ENCODE measurements at regions not wholly inside any gene's neighbourhood (a gene's known extent, or its start where the extent isn't known, plus 50 kb on each side); places are given as distances from the start of the nearest gene placed in this dataset.

GRCh38 chr15:97745481-97746071 is 214.9 kb upstream of the ARRDC4 start:
- Histone ChIP-seq H3K36me3 (no peaks in the 10 kb centered on the region), H3K9me3 (no peaks in the 10 kb centered on the region), H3K4me3 (ENCODE audit: low read depth in 1 of 2, low read length in 1 of 2) (no peak overlapping the region), H3K27ac (no peak overlapping the region), H3K4me1 (ENCODE audit: control insufficient read depth in 1 of 2, insufficient read depth in 1 of 2, low read depth in 1 of 2, low read length in 1 of 2) (no peaks in the 10 kb centered on the region), H3K27me3 (no peaks in the 10 kb centered on the region)
- no peak for TF ChIP-seq CTCF (IDR thresholded peaks at IDR 0.05)

GRCh38 chr15:97747342-97747741 is 213.2 kb upstream of the ARRDC4 start:
- H3K4me1 ChIP-seq (ENCODE audit: control insufficient read depth in 1 of 2, insufficient read depth in 1 of 2, low read depth in 1 of 2, low read length in 1 of 2) = no peaks in the 10 kb centered on the region
- TF ChIP-seq CTCF (IDR thresholded peaks at IDR 0.05) = no peak
- no peaks in the 10 kb centered on the region for H3K9me3 ChIP-seq
- H3K36me3 ChIP-seq = no peaks in the 10 kb centered on the region
- H3K4me3 ChIP-seq (ENCODE audit: low read depth in 1 of 2, low read length in 1 of 2) = no peak overlapping the region
- no peaks in the 10 kb centered on the region for H3K27me3 ChIP-seq
- no peak overlapping the region for H3K27ac ChIP-seq

GRCh38 chr15:97748576-97748975 is 211.9 kb upstream of the ARRDC4 start:
- H3K36me3 ChIP-seq = no peaks in the 10 kb centered on the region
- no peak overlapping the region for H3K27ac ChIP-seq
- H3K4me3 ChIP-seq (ENCODE audit: low read depth in 1 of 2, low read length in 1 of 2) = no peak overlapping the region
- no peaks in the 10 kb centered on the region for H3K27me3 ChIP-seq
- TF ChIP-seq CTCF (IDR thresholded peaks at IDR 0.05) = no peak
- H3K4me1 ChIP-seq (ENCODE audit: control insufficient read depth in 1 of 2, insufficient read depth in 1 of 2, low read depth in 1 of 2, low read length in 1 of 2) = no peaks in the 10 kb centered on the region
- H3K9me3 ChIP-seq = no peaks in the 10 kb centered on the region

- Histone ChIP-seq H3K9me3 (no peaks in the 10 kb centered on the region), H3K36me3 (no peaks in the 10 kb centered on the region), H3K4me1 (ENCODE audit: control insufficient read depth in 1 of 2, insufficient read depth in 1 of 2, low read depth in 1 of 2, low read length in 1 of 2) (no peaks in the 10 kb centered on the region), H3K4me3 (ENCODE audit: low read depth in 1 of 2, low read length in 1 of 2) (no peak overlapping the region), H3K27me3 (no peaks in the 10 kb centered on the region), H3K27ac (no peak overlapping the region)
- TF ChIP-seq CTCF (IDR thresholded peaks at IDR 0.05) = no peak
These were observed 210.4 kb upstream of the ARRDC4 start for GRCh38 chr15:97750060-97750459.

- Histone ChIP-seq H3K27ac (no peak overlapping the region), H3K27me3 (no peaks in the 10 kb centered on the region), H3K36me3 (no peaks in the 10 kb centered on the region), H3K4me3 (ENCODE audit: low read depth in 1 of 2, low read length in 1 of 2) (no peak overlapping the region), H3K4me1 (ENCODE audit: control insufficient read depth in 1 of 2, insufficient read depth in 1 of 2, low read depth in 1 of 2, low read length in 1 of 2) (no peaks in the 10 kb centered on the region), H3K9me3 (no peaks in the 10 kb centered on the region)
- no peak for TF ChIP-seq CTCF (IDR thresholded peaks at IDR 0.05)
These were observed 204.8 kb upstream of the ARRDC4 start for GRCh38 chr15:97755726-97756125.

GRCh38 chr15:97759363-97759762 is 201.1 kb upstream of the ARRDC4 start:
- Histone ChIP-seq H3K27ac (no peak overlapping the region), H3K9me3 (no peaks in the 10 kb centered on the region), H3K4me3 (ENCODE audit: low read depth in 1 of 2, low read length in 1 of 2) (no peak overlapping the region), H3K27me3 (no peaks in the 10 kb centered on the region), H3K4me1 (ENCODE audit: control insufficient read depth in 1 of 2, insufficient read depth in 1 of 2, low read depth in 1 of 2, low read length in 1 of 2) (no peaks in the 10 kb centered on the region), H3K36me3 (no peaks in the 10 kb centered on the region)
- TF ChIP-seq CTCF (IDR thresholded peaks at IDR 0.05) = no peak
